ENCODE measurements at regions not wholly inside any gene's neighbourhood (a gene's known extent, or its start where the extent isn't known, plus 50 kb on each side); places are given as distances from the start of the nearest gene placed in this dataset.

- H3K27me3 ChIP-seq (ENCODE audit: control insufficient read depth in 2 of 2, insufficient read depth in 2 of 2, low read length in 2 of 2) = no peaks in the 10 kb centered on the region
- H3K9ac ChIP-seq (replicated peaks; ENCODE audit: extremely low read depth, insufficient read depth, low read length) = no peak overlapping the region
- H3K4me3 ChIP-seq (replicated peaks in 1 of 3; ENCODE audit: insufficient read depth in 1 of 3, low read depth in 1 of 3, low read length in 3 of 3) = no peak overlapping the region
- no peaks in the 10 kb centered on the region for H4K20me1 ChIP-seq (replicated peaks; ENCODE audit: control insufficient read depth, extremely low read depth, insufficient read depth, low read length)
- dilution Hi-C loops (cut with MboI; ENCODE audit: extremely low pct_ligation_motif_present, low sequenced_read_pairs) (no loop called here), intact Hi-C loops (cut with micrococcal nuclease) (no loop called here)
- no peak for FAIRE-seq
- BruUV-seq (replicated peaks) = no TSS peak
- no peaks in the 10 kb centered on the region for H3K36me3 ChIP-seq (ENCODE audit: control insufficient read depth in 2 of 2, extremely low read depth in 1 of 2, insufficient read depth in 2 of 2, low read length in 2 of 2)
- POLR2A ChIA-PET = no interaction called here
- no peaks in the 10 kb centered on the region for H3K4me1 ChIP-seq (ENCODE audit: control insufficient read depth, extremely low read depth, insufficient read depth, low read length)
- DNase-seq (ENCODE audit: low read depth, low spot score) = no peak
- H3K79me2 ChIP-seq (ENCODE audit: control insufficient read depth, insufficient read depth, low read length) = no peaks in the 10 kb centered on the region
- TF ChIP-seq FOS (IDR thresholded peaks at IDR 0.05; ENCODE audit: borderline replicate concordance, insufficient read depth, low read length) = no peak
- TF ChIP-seq CTCF (IDR thresholded peaks at IDR 0.05; ENCODE audit: extremely low read depth in 1 of 2, insufficient read depth in 1 of 2, low read depth in 1 of 2, low read length in 2 of 2) = no peak
- no peak for TF ChIP-seq MYC (IDR thresholded peaks at IDR 0.05; ENCODE audit: low read depth, low read length)
- TF ChIP-seq EZH2 (IDR thresholded peaks at IDR 0.05; ENCODE audit: borderline replicate concordance, low read depth, low read length, severe bottlenecking) = no peak
- TF ChIP-seq JUN (IDR thresholded peaks at IDR 0.05; ENCODE audit: borderline replicate concordance, insufficient read depth, insufficient read length, low read depth) = no peak
- TF ChIP-seq GATA2 (IDR thresholded peaks at IDR 0.05; ENCODE audit: insufficient read depth, insufficient read length, low read depth, low read length) = no peak
- no peak for TF ChIP-seq POLR2A (IDR thresholded peaks at IDR 0.05; ENCODE audit: low read depth, low read length)
- TF ChIP-seq MAX (IDR thresholded peaks at IDR 0.05; ENCODE audit: insufficient read depth, insufficient read length) = no peak
- no peak for TF ChIP-seq POLR2AphosphoS5 (IDR thresholded peaks at IDR 0.05; ENCODE audit: insufficient read depth, low read depth, low read length)
- H3K27ac ChIP-seq (ENCODE audit: insufficient read depth, low read depth, low read length) = no peak overlapping the region
- H3K9me1 ChIP-seq (replicated peaks; ENCODE audit: control insufficient read depth, extremely low read depth, insufficient read depth, low read length) = no peaks in the 10 kb centered on the region
- no peaks in the 10 kb centered on the region for H3K9me3 ChIP-seq (replicated peaks; ENCODE audit: control insufficient read depth, insufficient read depth, low read length)
- H3K4me2 ChIP-seq (ENCODE audit: insufficient read depth, low read length) = no peak overlapping the region
- H2AFZ ChIP-seq (ENCODE audit: low read depth, low read length) = no peak overlapping the region
- CTCF ChIA-PET = no interaction called here
Measured at GRCh38 chr5:101717721-101718120, 578.4 kb downstream of the SLCO4C1 start.
